ENCODE measurements at regions not wholly inside any gene's neighbourhood (a gene's known extent, or its start where the extent isn't known, plus 50 kb on each side); places are given as distances from the start of the nearest gene placed in this dataset.
A peak's percentile ranks its signal among the peaks of the same experiment; 100 is the strongest.

- peak overlapping the region; percentile 75 for H3K27ac Mint-ChIP-seq
- H3K9me3 Mint-ChIP-seq = no peaks in the 10 kb centered on the region
- H3K36me3 Mint-ChIP-seq = peaks cover 2% of the 10 kb centered on the region
- H3K4me3 Mint-ChIP-seq = no peak overlapping the region
- H3K27me3 Mint-ChIP-seq = peaks cover 12% of the 10 kb centered on the region
- H3K4me1 Mint-ChIP-seq = peaks cover 23% of the 10 kb centered on the region
- CTCF ChIA-PET = no interaction called here
- DNase-seq = no peak
Observed at GRCh38 chr21:38741092-38741949, 64.4 kb upstream of the ETS2 start.

- Mint-ChIP-seq H3K27ac (no peak overlapping the region), H3K4me3 (no peak overlapping the region), H3K9me3 (peaks cover 2% of the 10 kb centered on the region), H3K27me3 (peaks cover 11% of the 10 kb centered on the region), H3K4me1 (peaks cover 23% of the 10 kb centered on the region), H3K36me3 (peaks cover 2% of the 10 kb centered on the region)
- DNase-seq = no peak
- CTCF ChIA-PET = no interaction called here
Observed at GRCh38 chr21:38741950-38742256, 63.8 kb upstream of the ETS2 start.

- Mint-ChIP-seq H3K4me3 (no peak overlapping the region), H3K36me3 (peaks cover 2% of the 10 kb centered on the region), H3K4me1 (peaks cover 23% of the 10 kb centered on the region), H3K27ac (no peak overlapping the region), H3K9me3 (peaks cover 2% of the 10 kb centered on the region), H3K27me3 (peaks cover 11% of the 10 kb centered on the region)
- DNase-seq = no peak
- CTCF ChIA-PET = no interaction called here
Observed at GRCh38 chr21:38742580-38743260, 63.0 kb upstream of the ETS2 start.

- CTCF ChIA-PET = no interaction called here
- H3K9me3 Mint-ChIP-seq = peaks cover 2% of the 10 kb centered on the region
- no peak for DNase-seq
- H3K4me1 Mint-ChIP-seq = peaks cover 23% of the 10 kb centered on the region
- H3K36me3 Mint-ChIP-seq = peaks cover 2% of the 10 kb centered on the region
- peaks cover 11% of the 10 kb centered on the region for H3K27me3 Mint-ChIP-seq
- no peak overlapping the region for H3K27ac Mint-ChIP-seq
- no peak overlapping the region for H3K4me3 Mint-ChIP-seq
Observed at GRCh38 chr21:38743772-38744529, 61.8 kb upstream of the ETS2 start.

- H3K36me3 Mint-ChIP-seq = peaks cover 2% of the 10 kb centered on the region
- peaks cover 2% of the 10 kb centered on the region for H3K9me3 Mint-ChIP-seq
- DNase-seq = no peak
- CTCF ChIA-PET = no interaction called here
- H3K4me3 Mint-ChIP-seq = no peak overlapping the region
- H3K4me1 Mint-ChIP-seq = peaks cover 20% of the 10 kb centered on the region
- H3K27me3 Mint-ChIP-seq = peaks cover 11% of the 10 kb centered on the region
- no peak overlapping the region for H3K27ac Mint-ChIP-seq
Observed at GRCh38 chr21:38744861-38745260, 60.9 kb upstream of the ETS2 start.

- no peaks in the 10 kb centered on the region for H3K36me3 Mint-ChIP-seq
- DNase-seq = no peak
- H3K9me3 Mint-ChIP-seq = peaks cover 2% of the 10 kb centered on the region
- no peak overlapping the region for H3K27ac Mint-ChIP-seq
- CTCF ChIA-PET = no interaction called here
- H3K4me1 Mint-ChIP-seq = no peaks in the 10 kb centered on the region
- no peak overlapping the region for H3K4me3 Mint-ChIP-seq
- peaks cover 22% of the 10 kb centered on the region for H3K27me3 Mint-ChIP-seq
Observed at GRCh38 chr21:38747810-38748209, 57.9 kb upstream of the ETS2 start.

- H3K27ac Mint-ChIP-seq = no peak overlapping the region
- peaks cover 7% of the 10 kb centered on the region for H3K4me1 Mint-ChIP-seq
- CTCF ChIA-PET = no interaction called here
- no peak for DNase-seq
- no peak overlapping the region for H3K4me3 Mint-ChIP-seq
- H3K9me3 Mint-ChIP-seq = peaks cover 2% of the 10 kb centered on the region
- peaks cover 16% of the 10 kb centered on the region for H3K27me3 Mint-ChIP-seq
- H3K36me3 Mint-ChIP-seq = no peaks in the 10 kb centered on the region
Observed at GRCh38 chr21:38751379-38752050, 54.2 kb upstream of the ETS2 start.

- Mint-ChIP-seq H3K27me3 (peaks cover 16% of the 10 kb centered on the region), H3K9me3 (no peaks in the 10 kb centered on the region), H3K27ac (no peak overlapping the region), H3K4me3 (no peak overlapping the region), H3K36me3 (no peaks in the 10 kb centered on the region), H3K4me1 (peaks cover 7% of the 10 kb centered on the region)
- CTCF ChIA-PET = no interaction called here
- no peak for DNase-seq
Observed at GRCh38 chr21:38752051-38752505, 53.7 kb upstream of the ETS2 start.

- Mint-ChIP-seq H3K27ac (no peak overlapping the region), H3K4me1 (peaks cover 7% of the 10 kb centered on the region), H3K9me3 (no peaks in the 10 kb centered on the region), H3K4me3 (no peak overlapping the region), H3K27me3 (peaks cover 16% of the 10 kb centered on the region), H3K36me3 (no peaks in the 10 kb centered on the region)
- CTCF ChIA-PET = interaction anchor here (1.2 kb wide), 1 partner anchor 16 kb away, joined by 3 read pairs; no protein-coding TSS in a partner anchor
- DNase-seq = no peak
Observed at GRCh38 chr21:38753114-38753513, 52.6 kb upstream of the ETS2 start.

- CTCF ChIA-PET = interaction anchor here (1.2 kb wide), 1 partner anchor 15 kb away, joined by 3 read pairs; no protein-coding TSS in a partner anchor
- no peak overlapping the region for H3K4me3 Mint-ChIP-seq
- peaks cover 7% of the 10 kb centered on the region for H3K4me1 Mint-ChIP-seq
- no peak overlapping the region for H3K27ac Mint-ChIP-seq
- H3K36me3 Mint-ChIP-seq = no peaks in the 10 kb centered on the region
- no peaks in the 10 kb centered on the region for H3K9me3 Mint-ChIP-seq
- no peak for DNase-seq
- H3K27me3 Mint-ChIP-seq = peaks cover 16% of the 10 kb centered on the region
Observed at GRCh38 chr21:38753557-38753971, 52.2 kb upstream of the ETS2 start.
